ENCODE measurements at regions not wholly inside any gene's neighbourhood (a gene's known extent, or its start where the extent isn't known, plus 50 kb on each side); places are given as distances from the start of the nearest gene placed in this dataset.

DNA sequence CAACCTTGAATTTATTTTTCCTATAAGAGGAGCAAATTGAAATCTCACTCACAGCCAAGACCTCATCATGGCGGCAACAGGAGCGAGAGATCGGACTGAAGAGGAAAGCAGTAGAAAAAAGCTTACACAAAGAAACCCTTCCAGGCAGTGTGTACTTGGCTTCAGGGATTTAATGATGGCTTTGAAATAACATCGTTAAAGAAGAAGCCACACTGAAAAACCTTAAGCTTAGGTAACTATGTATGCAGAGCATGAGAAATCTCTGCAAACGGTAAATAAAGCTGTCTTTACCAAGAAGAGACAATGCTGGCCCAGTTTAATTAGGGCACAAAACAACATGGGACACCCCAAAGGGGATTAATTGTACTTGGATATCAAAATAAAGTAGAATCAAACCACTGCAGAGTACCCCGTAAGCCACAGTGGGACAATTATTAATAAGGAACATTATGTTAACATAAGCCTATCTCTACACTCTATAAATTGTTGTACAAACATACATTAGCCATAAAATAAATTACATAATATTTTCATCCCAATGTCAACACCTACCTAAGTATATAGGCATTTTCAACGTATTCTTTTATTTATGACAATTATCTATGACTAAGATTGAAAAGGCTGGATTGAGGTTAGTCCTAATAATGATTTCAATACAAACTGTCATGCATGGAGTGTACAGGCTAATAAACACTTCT, 360.2 kb upstream of the CHRM3 start:
- Histone ChIP-seq H3K36me3 (replicated peaks in 1 of 2; ENCODE audit: control insufficient read depth in 1 of 2, insufficient read depth in 2 of 2, low read length in 2 of 2) (no peaks in the 10 kb centered on the region), H3K79me2 (ENCODE audit: insufficient read depth, low read length) (no peaks in the 10 kb centered on the region), H3K9me3 (ENCODE audit: low read length) (peaks cover 86% of the 10 kb centered on the region), H3K27me3 (ENCODE audit: control insufficient read depth in 1 of 2, insufficient read depth in 2 of 2, low read length in 2 of 2) (no peaks in the 10 kb centered on the region; a peak in 1 of 5 replicates), H3K9ac (ENCODE audit: insufficient read depth, low read depth, low read length) (no peak overlapping the region), H3K4me3 (replicated peaks in 1 of 3; ENCODE audit: insufficient read depth in 1 of 3, low read depth in 2 of 3, low read length in 3 of 3) (no peak overlapping the region), H2AFZ (ENCODE audit: low read length) (no peak overlapping the region), H3K4me1 (ENCODE audit: insufficient read depth, low read length) (no peaks in the 10 kb centered on the region), H3K4me2 (ENCODE audit: low read depth, low read length) (no peak overlapping the region), H3K27ac (ENCODE audit: extremely low read length, insufficient read depth, low read length) (no peak overlapping the region), H4K20me1 (ENCODE audit: insufficient read depth, low read length) (no peaks in the 10 kb centered on the region)
- no TSS peak for BruUV-seq (replicated peaks)
- FAIRE-seq (no peak), DNase-seq (ENCODE audit: low spot score) (no peak), ATAC-seq (no peak)
- 32% methylated on average over 7 of the region's 7 CpGs for WGBS (ENCODE audit: low lambda C conversion rate)
- no peak for TF ChIP-seq PCBP2 (optimal IDR thresholded peaks at IDR 0.05; ENCODE audit: low read depth, low read length, poor library complexity, severe bottlenecking)
- TF ChIP-seq BCL6 (CRISPR knock-in tag; IDR thresholded peaks at IDR 0.05) = no peak
- no peak for TF ChIP-seq ZFP36L2 (CRISPR knock-in tag; IDR thresholded peaks at IDR 0.05)
- in situ Hi-C loops (cut with HindIII; ENCODE audit: extremely low pct_ligation_motif_present, low pct_unique_long_range_greater_than_20kb) (no loop called here), intact Hi-C loops (cut with micrococcal nuclease; ENCODE audit: unreplicated experiment) (no loop called here)
- ChIA-PET CTCF (ENCODE audit: low intra/inter-chr PET ratio, low total read pairs) (no interaction called here), POLR2A (no interaction called here)

DNA sequence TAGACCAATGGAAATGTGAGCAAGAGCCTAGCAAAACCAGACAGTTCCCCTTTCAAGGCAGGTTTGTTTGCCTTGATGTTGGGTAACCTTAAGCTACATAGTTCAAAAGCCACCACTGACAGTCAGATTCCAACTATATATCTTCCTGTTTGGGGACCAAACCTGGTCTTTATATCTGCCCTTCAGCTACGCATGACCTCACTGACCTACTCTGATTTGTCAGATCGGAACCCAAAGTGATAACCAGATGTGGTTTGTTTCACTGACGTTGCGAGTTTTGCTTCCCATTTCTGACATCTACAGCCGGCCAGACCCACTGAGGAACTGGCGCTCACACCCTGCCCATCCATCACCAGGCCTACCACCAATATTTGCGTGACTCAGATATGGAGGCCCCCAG, 361.1 kb upstream of the CHRM3 start:
- peaks cover 86% of the 10 kb centered on the region for H3K9me3 ChIP-seq (ENCODE audit: low read length)
- in situ Hi-C loops (cut with HindIII; ENCODE audit: extremely low pct_ligation_motif_present, low pct_unique_long_range_greater_than_20kb) (no loop called here), intact Hi-C loops (cut with micrococcal nuclease; ENCODE audit: unreplicated experiment) (no loop called here)
- no peak overlapping the region for H3K9ac ChIP-seq (ENCODE audit: insufficient read depth, low read depth, low read length)
- ChIA-PET POLR2A (no interaction called here), CTCF (ENCODE audit: low intra/inter-chr PET ratio, low total read pairs) (no interaction called here)
- no peak overlapping the region for H3K27ac ChIP-seq (ENCODE audit: extremely low read length, insufficient read depth, low read length)
- no peaks in the 10 kb centered on the region; a peak in 1 of 5 replicates for H3K27me3 ChIP-seq (ENCODE audit: control insufficient read depth in 1 of 2, insufficient read depth in 2 of 2, low read length in 2 of 2)
- no peak for DNase-seq (ENCODE audit: low spot score)
- no TSS peak for BruUV-seq (replicated peaks)
- no peaks in the 10 kb centered on the region for H3K79me2 ChIP-seq (ENCODE audit: insufficient read depth, low read length)
- H3K4me3 ChIP-seq (replicated peaks in 1 of 3; ENCODE audit: insufficient read depth in 1 of 3, low read depth in 2 of 3, low read length in 3 of 3) = no peak overlapping the region
- 31% methylated on average over 7 of the region's 7 CpGs for WGBS (ENCODE audit: low lambda C conversion rate)
- no peaks in the 10 kb centered on the region for H4K20me1 ChIP-seq (ENCODE audit: insufficient read depth, low read length)
- no peaks in the 10 kb centered on the region for H3K4me1 ChIP-seq (ENCODE audit: insufficient read depth, low read length)
- FAIRE-seq = no peak
- H3K36me3 ChIP-seq (replicated peaks in 1 of 2; ENCODE audit: control insufficient read depth in 1 of 2, insufficient read depth in 2 of 2, low read length in 2 of 2) = no peaks in the 10 kb centered on the region
- ATAC-seq = no peak
- no peak overlapping the region for H2AFZ ChIP-seq (ENCODE audit: low read length)
- H3K4me2 ChIP-seq (ENCODE audit: low read depth, low read length) = no peak overlapping the region
- TF ChIP-seq ZNF672 (CRISPR knock-in tag; IDR thresholded peaks at IDR 0.05) (no peak), SCMH1 (CRISPR knock-in tag; IDR thresholded peaks at IDR 0.05; ENCODE audit: borderline replicate concordance) (no peak), XRCC5 (optimal IDR thresholded peaks at IDR 0.05; ENCODE audit: low read length) (no peak), ONECUT2 (CRISPR knock-in tag; IDR thresholded peaks at IDR 0.05) (no peak), CBX2 (IDR thresholded peaks at IDR 0.05; ENCODE audit: low read depth, low read length) (no peak), CBX2 (CRISPR knock-in tag; IDR thresholded peaks at IDR 0.05; ENCODE audit: low read depth) (no peak)
- TF ChIP-seq, protein P1, sequence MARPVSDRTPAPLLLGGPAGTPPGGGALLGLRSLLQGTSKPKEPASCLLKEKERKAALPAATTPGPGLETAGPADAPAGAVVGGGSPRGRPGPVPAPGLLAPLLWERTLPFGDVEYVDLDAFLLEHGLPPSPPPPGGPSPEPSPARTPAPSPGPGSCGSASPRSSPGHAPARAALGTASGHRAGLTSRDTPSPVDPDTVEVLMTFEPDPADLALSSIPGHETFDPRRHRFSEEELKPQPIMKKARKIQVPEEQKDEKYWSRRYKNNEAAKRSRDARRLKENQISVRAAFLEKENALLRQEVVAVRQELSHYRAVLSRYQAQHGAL (CRISPR knock-in tag; IDR thresholded peaks at IDR 0.05; ENCODE audit: not compliant biosample characterization) = no peak
- TF ChIP-seq, protein P2, sequence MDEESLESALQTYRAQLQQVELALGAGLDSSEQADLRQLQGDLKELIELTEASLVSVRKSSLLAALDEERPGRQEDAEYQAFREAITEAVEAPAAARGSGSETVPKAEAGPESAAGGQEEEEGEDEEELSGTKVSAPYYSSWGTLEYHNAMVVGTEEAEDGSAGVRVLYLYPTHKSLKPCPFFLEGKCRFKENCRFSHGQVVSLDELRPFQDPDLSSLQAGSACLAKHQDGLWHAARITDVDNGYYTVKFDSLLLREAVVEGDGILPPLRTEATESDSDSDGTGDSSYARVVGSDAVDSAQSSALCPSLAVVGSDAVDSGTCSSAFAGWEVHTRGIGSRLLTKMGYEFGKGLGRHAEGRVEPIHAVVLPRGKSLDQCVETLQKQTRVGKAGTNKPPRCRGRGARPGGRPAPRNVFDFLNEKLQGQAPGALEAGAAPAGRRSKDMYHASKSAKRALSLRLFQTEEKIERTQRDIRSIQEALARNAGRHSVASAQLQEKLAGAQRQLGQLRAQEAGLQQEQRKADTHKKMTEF (CRISPR knock-in tag; IDR thresholded peaks at IDR 0.05) = no peak
- TF ChIP-seq, protein P3, sequence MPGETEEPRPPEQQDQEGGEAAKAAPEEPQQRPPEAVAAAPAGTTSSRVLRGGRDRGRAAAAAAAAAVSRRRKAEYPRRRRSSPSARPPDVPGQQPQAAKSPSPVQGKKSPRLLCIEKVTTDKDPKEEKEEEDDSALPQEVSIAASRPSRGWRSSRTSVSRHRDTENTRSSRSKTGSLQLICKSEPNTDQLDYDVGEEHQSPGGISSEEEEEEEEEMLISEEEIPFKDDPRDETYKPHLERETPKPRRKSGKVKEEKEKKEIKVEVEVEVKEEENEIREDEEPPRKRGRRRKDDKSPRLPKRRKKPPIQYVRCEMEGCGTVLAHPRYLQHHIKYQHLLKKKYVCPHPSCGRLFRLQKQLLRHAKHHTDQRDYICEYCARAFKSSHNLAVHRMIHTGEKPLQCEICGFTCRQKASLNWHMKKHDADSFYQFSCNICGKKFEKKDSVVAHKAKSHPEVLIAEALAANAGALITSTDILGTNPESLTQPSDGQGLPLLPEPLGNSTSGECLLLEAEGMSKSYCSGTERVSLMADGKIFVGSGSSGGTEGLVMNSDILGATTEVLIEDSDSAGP (CRISPR knock-in tag; IDR thresholded peaks at IDR 0.05; ENCODE audit: borderline replicate concordance) = no peak
